ENCODE measurements at regions not wholly inside any gene's neighbourhood (a gene's known extent, or its start where the extent isn't known, plus 50 kb on each side); places are given as distances from the start of the nearest gene placed in this dataset.

DNA sequence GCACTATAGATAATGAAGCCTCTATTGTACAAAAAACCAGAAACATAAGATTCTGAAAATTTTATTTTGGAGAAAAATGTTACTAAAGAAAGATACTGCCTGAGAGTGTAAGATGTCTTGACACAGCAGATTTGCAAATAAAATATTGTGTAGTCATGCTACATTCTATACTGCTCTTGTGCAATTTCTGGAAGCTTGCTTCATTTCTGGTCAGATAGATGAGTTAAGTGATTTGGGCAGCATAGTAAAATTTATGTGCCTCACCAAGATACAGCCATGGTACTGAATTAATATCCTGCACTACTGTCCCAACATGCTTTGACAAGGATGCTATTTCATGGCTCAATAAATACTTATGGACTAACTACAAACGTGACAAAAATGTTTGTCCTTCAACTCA lies 55.1 kb upstream of the STARD13 start:
- Histone ChIP-seq H3K27me3 (ENCODE audit: control insufficient read depth, insufficient read depth, low read length) (no peaks in the 10 kb centered on the region), H3K4me1 (ENCODE audit: control insufficient read depth, insufficient read depth, low read length) (no peaks in the 10 kb centered on the region), H3K9ac (ENCODE audit: low read length) (no peak overlapping the region), H3K27ac (ENCODE audit: low read depth, low read length) (no peak overlapping the region), H3K9me3 (ENCODE audit: control insufficient read depth, insufficient read depth, low read depth, low read length) (no peaks in the 10 kb centered on the region), H3K36me3 (ENCODE audit: control insufficient read depth, insufficient read depth, low read length) (no peaks in the 10 kb centered on the region), H3K4me3 (ENCODE audit: low read depth, low read length) (no peak overlapping the region)

DNA sequence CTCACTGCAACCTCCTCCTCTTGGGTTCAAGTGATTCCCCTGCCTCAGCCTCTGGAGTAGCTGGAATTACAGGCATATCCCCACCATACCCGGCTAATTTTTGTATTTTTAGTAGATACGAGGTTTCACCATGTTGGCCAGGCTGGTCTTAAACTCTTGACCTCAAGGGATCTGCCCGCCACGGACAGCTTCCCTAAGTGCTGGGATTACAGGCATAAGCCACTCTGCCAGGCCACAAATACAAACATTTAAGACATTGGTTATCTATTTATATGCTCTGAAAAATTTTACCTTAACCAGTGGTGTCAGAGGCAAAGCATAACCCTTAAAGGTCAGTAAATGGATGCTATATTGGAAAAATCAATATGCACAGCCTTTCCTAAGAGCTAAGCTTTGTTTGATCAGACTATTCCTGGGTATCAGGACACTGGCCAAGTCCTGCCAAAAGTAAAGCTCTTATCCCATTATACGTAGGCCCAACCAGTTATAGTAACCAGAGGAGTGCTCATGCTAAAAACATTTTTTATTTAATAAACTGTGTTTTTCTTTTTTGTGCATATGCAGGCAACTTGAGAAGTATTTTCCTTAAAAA lies 56.4 kb upstream of the STARD13 start:
- Histone ChIP-seq H3K9ac (ENCODE audit: low read length) (no peak overlapping the region), H3K27me3 (ENCODE audit: control insufficient read depth, insufficient read depth, low read length) (no peaks in the 10 kb centered on the region)

DNA sequence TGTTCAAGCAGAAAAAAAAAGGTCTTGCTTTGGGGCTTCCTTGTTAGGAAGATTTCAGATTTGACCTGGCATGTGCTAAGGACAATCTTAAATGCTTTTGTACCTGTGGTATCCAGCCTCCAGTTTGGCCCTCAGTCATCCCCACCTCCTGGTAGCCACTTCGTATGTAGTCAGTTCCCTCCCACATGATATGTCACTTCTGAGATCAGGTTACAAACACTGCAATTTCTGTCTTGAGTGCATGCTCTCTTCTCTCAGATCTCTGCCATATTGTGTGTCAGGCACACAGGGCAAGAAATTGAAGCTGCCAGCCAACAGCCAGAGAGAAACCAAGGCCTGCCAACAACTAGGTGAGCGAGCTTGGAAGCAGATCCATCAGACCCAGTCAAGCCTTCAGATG lies 60.3 kb upstream of the STARD13 start:
- no peak overlapping the region for H3K9ac ChIP-seq (ENCODE audit: low read length)
- peaks cover 24% of the 10 kb centered on the region for H3K27me3 ChIP-seq (ENCODE audit: control insufficient read depth, insufficient read depth, low read length)
- H3K27ac ChIP-seq (ENCODE audit: low read depth, low read length): no peak overlapping the region
- H3K9me3 ChIP-seq (ENCODE audit: control insufficient read depth, insufficient read depth, low read depth, low read length): no peaks in the 10 kb centered on the region
- H3K4me1 ChIP-seq (ENCODE audit: control insufficient read depth, insufficient read depth, low read length): 0 out of 2 replicates have a peak, but pooled peaks cover 4% of the 10 kb centered on the region
- H3K4me3 ChIP-seq (ENCODE audit: low read depth, low read length): no peak overlapping the region
- H3K36me3 ChIP-seq (ENCODE audit: control insufficient read depth, insufficient read depth, low read length): no peaks in the 10 kb centered on the region

More for the DNA sequence above, 56.4 kb upstream of the STARD13 start:
- no peaks in the 10 kb centered on the region for H3K9me3 ChIP-seq (ENCODE audit: control insufficient read depth, insufficient read depth, low read depth, low read length)
- no peaks in the 10 kb centered on the region for H3K36me3 ChIP-seq (ENCODE audit: control insufficient read depth, insufficient read depth, low read length)
- H3K4me1 ChIP-seq (ENCODE audit: control insufficient read depth, insufficient read depth, low read length): no peaks in the 10 kb centered on the region
- no peak overlapping the region for H3K27ac ChIP-seq (ENCODE audit: low read depth, low read length)
- H3K4me3 ChIP-seq (ENCODE audit: low read depth, low read length): no peak overlapping the region

DNA sequence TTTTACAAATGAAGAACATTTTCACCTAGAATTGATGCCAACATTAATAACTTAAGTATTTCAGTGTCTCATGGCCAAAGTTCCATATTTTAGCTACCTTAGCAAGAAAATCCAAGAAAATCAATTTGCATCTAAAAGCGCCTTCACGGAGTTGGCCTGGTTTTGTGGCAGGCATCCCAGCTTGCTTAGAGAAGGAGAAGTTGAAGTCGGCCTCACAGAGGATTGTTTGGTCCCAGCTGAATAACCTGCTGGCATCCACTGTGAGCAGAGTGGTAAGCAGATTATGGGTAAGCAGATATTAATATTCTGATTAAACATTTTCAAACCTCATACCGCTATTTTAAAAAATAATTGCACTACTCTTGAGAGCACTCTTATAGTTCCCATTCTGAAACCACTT lies 62.3 kb upstream of the STARD13 start:
- Histone ChIP-seq H3K9me3 (ENCODE audit: control insufficient read depth, insufficient read depth, low read depth, low read length) (no peaks in the 10 kb centered on the region), H3K36me3 (ENCODE audit: control insufficient read depth, insufficient read depth, low read length) (no peaks in the 10 kb centered on the region), H3K4me1 (ENCODE audit: control insufficient read depth, insufficient read depth, low read length) (0 out of 2 replicates have a peak, but pooled peaks cover 4% of the 10 kb centered on the region), H3K9ac (ENCODE audit: low read length) (no peak overlapping the region), H3K27me3 (ENCODE audit: control insufficient read depth, insufficient read depth, low read length) (peaks cover 41% of the 10 kb centered on the region), H3K4me3 (ENCODE audit: low read depth, low read length) (no peak overlapping the region), H3K27ac (ENCODE audit: low read depth, low read length) (no peak overlapping the region)

DNA sequence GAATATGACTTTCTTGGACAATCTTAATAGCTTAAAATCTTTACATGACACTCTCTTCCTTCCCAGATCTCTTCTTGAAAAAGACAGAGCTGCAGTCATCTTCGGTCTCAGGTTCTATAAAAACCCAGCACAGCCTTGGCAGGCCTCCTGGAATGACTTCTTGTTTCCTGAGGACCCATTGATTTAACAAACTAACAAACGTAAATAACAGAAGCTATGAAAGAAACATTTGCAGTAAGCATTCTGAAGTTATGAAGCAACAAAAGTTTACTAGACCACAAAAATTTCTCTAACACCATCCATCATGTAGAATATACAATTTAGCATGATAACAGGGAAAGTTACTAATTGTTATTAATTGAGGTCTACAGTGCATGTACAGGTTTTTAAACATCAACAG lies 62.8 kb upstream of the STARD13 start:
- H3K9ac ChIP-seq (ENCODE audit: low read length): no peak overlapping the region
- H3K4me1 ChIP-seq (ENCODE audit: control insufficient read depth, insufficient read depth, low read length): 0 out of 2 replicates have a peak, but pooled peaks cover 4% of the 10 kb centered on the region
- H3K36me3 ChIP-seq (ENCODE audit: control insufficient read depth, insufficient read depth, low read length): no peaks in the 10 kb centered on the region
- peaks cover 46% of the 10 kb centered on the region for H3K27me3 ChIP-seq (ENCODE audit: control insufficient read depth, insufficient read depth, low read length)
- H3K9me3 ChIP-seq (ENCODE audit: control insufficient read depth, insufficient read depth, low read depth, low read length): no peaks in the 10 kb centered on the region
- H3K4me3 ChIP-seq (ENCODE audit: low read depth, low read length): no peak overlapping the region
- H3K27ac ChIP-seq (ENCODE audit: low read depth, low read length): no peak overlapping the region

DNA sequence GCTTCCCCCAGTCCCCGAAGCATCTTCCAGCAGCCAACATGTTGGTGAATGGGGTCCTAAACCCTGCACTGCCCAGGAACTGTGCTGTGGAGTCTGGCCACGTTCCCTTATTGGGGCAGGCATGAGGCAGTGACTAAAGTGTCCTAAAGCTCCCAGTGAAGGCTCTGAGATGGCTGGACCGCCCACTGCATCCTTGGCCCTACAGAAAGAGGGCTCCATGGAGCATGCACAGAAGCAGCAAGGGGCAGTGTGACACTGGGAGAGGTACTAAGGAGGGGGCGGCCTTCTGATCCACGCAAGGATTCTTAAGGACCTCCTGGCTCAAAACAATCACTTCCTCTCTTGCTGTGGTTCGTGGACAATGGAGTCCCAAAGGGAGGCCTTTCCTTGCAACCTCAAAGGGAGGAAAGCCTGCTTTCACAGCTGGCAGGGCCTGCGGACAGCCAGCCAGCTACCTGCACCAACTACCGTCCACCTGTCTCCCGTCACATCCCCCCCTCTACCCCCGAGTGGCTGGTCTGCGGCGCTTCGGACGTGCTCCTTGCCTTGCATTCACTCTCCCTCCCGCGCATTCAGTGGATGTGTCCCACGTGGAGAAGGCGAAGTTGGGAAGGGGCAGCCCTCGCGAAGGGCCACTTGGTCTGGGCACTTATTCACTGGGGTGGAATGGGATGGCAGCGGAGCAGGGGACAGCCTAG lies 63.9 kb upstream of the STARD13 start:
- no peak overlapping the region for H3K27ac ChIP-seq (ENCODE audit: low read depth, low read length)
- H3K4me1 ChIP-seq (ENCODE audit: control insufficient read depth, insufficient read depth, low read length): 0 out of 2 replicates have a peak, but pooled peaks cover 4% of the 10 kb centered on the region
- H3K9me3 ChIP-seq (ENCODE audit: control insufficient read depth, insufficient read depth, low read depth, low read length): no peaks in the 10 kb centered on the region
- H3K27me3 ChIP-seq (ENCODE audit: control insufficient read depth, insufficient read depth, low read length): peaks cover 46% of the 10 kb centered on the region
- no peaks in the 10 kb centered on the region for H3K36me3 ChIP-seq (ENCODE audit: control insufficient read depth, insufficient read depth, low read length)
- peak overlapping the region; percentile 83 for H3K4me3 ChIP-seq (ENCODE audit: low read depth, low read length)
- no peak overlapping the region for H3K9ac ChIP-seq (ENCODE audit: low read length)

DNA sequence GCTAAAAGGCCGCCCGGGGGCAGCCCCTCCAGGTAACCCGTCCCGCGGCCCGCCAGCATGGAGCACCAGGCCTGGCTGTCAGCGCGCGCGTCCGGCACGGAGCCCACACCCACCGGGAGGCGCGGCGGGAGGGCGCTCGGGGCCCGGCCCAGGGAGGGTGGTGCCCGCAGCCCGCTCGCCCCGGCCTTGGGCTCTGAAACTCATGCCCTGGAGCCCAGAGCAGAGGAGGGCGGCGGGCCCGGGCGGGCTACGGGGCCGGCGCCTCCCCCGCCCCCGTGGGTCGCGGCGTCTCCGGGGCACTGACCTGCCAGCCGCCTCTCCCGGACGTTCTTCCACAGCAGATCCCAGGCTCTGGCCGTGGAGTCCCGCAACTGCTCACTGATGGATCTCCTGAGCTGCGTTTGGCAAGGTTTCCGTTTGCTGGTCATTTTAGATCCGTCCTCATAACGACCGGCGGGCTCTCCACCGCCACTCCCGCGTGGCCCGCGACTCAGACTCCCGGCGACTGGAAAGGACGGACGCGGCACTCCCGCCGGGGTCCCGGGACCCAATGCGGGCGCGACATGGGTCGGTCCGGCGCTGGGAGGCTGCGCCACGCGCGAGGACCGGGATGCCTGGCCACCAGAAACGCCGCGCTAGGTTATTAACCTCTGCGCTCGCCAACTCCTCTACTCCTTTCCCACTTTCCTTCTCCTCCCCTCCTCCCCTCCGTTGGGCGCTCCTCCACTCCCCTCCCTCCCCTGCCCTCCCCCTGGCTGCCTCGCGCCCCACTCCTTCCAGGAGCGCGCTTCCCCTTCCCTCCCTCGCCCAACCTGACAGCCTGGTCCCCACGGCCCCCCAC lies 64.7 kb upstream of the STARD13 start:
- Histone ChIP-seq H3K27ac (ENCODE audit: low read depth, low read length) (no peak overlapping the region), H3K9ac (ENCODE audit: low read length) (peak overlapping the region; percentile 67), H3K9me3 (ENCODE audit: control insufficient read depth, insufficient read depth, low read depth, low read length) (no peaks in the 10 kb centered on the region), H3K4me1 (ENCODE audit: control insufficient read depth, insufficient read depth, low read length) (0 out of 2 replicates have a peak, but pooled peaks cover 4% of the 10 kb centered on the region), H3K27me3 (ENCODE audit: control insufficient read depth, insufficient read depth, low read length) (peaks cover 46% of the 10 kb centered on the region), H3K36me3 (ENCODE audit: control insufficient read depth, insufficient read depth, low read length) (no peaks in the 10 kb centered on the region), H3K4me3 (ENCODE audit: low read depth, low read length) (peak overlapping the region; percentile 83)

DNA sequence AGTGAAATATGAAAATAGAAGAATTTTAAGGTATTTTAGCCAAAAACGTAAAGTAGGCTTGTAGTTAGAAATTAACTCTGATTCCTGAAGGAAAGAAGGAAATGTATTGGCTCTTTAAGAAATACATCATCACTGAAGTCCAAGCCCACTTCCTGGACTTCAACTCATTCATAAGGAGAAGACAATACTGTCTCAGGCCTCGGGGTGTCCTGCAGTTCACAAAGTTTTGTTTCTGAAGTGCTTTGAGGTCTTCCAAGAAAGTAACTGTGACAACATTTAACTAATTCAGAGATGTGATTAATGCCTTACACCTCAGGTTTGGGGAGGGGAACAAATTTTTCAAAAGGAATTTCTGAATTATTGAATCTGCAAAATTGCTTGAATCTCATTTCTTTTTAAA lies 65.8 kb upstream of the STARD13 start:
- Histone ChIP-seq H3K27ac (ENCODE audit: low read depth, low read length) (no peak overlapping the region), H3K4me3 (ENCODE audit: low read depth, low read length) (no peak overlapping the region)

DNA sequence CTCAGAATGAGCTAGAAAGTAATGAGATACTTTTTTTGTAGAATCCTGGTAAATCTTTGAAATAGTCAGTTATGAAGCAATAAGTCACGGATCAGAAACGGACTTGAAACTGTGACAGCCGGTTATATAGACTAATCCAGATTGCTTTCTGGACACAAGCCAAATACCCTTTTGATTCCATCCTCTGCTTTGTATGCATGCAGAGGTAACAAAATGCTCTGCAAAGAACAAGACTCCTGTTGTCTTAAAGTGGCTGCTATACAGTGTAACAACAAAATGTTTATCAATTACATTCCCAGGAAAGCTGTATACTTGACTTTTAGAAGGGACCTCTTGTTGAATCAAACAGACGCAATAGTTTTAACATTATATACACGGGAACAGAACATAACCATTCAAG lies 66.5 kb upstream of the STARD13 start:
- no peaks in the 10 kb centered on the region for H3K9me3 ChIP-seq (ENCODE audit: control insufficient read depth, insufficient read depth, low read depth, low read length)
- no peak overlapping the region for H3K27ac ChIP-seq (ENCODE audit: low read depth, low read length)
- H3K4me3 ChIP-seq (ENCODE audit: low read depth, low read length): no peak overlapping the region
- H3K4me1 ChIP-seq (ENCODE audit: control insufficient read depth, insufficient read depth, low read length): 0 out of 2 replicates have a peak, but pooled peaks cover 4% of the 10 kb centered on the region
- peaks cover 46% of the 10 kb centered on the region for H3K27me3 ChIP-seq (ENCODE audit: control insufficient read depth, insufficient read depth, low read length)
- no peaks in the 10 kb centered on the region for H3K36me3 ChIP-seq (ENCODE audit: control insufficient read depth, insufficient read depth, low read length)
- H3K9ac ChIP-seq (ENCODE audit: low read length): no peak overlapping the region

More for the DNA sequence above, 65.8 kb upstream of the STARD13 start:
- Histone ChIP-seq H3K27me3 (ENCODE audit: control insufficient read depth, insufficient read depth, low read length) (peaks cover 46% of the 10 kb centered on the region), H3K9me3 (ENCODE audit: control insufficient read depth, insufficient read depth, low read depth, low read length) (no peaks in the 10 kb centered on the region), H3K9ac (ENCODE audit: low read length) (no peak overlapping the region), H3K36me3 (ENCODE audit: control insufficient read depth, insufficient read depth, low read length) (no peaks in the 10 kb centered on the region), H3K4me1 (ENCODE audit: control insufficient read depth, insufficient read depth, low read length) (0 out of 2 replicates have a peak, but pooled peaks cover 4% of the 10 kb centered on the region)

DNA sequence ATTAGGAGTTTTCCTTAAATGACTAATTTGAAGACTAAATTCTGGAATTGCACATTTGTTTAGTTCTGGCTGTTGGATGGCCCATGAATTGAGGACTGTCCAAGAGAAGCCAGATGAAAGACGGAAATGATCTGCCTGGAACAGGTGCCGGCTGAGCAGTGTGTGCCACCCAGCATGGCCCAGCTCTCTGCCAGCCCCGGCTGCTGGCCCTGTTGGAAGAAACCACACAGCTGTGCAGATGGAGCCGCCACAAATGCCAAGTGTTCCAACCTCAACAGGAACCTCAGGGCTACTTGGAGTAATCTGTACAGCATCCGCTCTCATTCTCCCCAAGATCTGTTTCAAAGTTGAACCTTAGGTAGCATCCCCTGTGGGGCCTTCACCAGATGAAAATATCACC lies 67.0 kb upstream of the STARD13 start:
- no peaks in the 10 kb centered on the region for H3K9me3 ChIP-seq (ENCODE audit: control insufficient read depth, insufficient read depth, low read depth, low read length)
- H3K4me1 ChIP-seq (ENCODE audit: control insufficient read depth, insufficient read depth, low read length): 0 out of 2 replicates have a peak, but pooled peaks cover 4% of the 10 kb centered on the region
- H3K4me3 ChIP-seq (ENCODE audit: low read depth, low read length): no peak overlapping the region
- H3K27me3 ChIP-seq (ENCODE audit: control insufficient read depth, insufficient read depth, low read length): peaks cover 46% of the 10 kb centered on the region
- no peaks in the 10 kb centered on the region for H3K36me3 ChIP-seq (ENCODE audit: control insufficient read depth, insufficient read depth, low read length)
- no peak overlapping the region for H3K9ac ChIP-seq (ENCODE audit: low read length)
- no peak overlapping the region for H3K27ac ChIP-seq (ENCODE audit: low read depth, low read length)

DNA sequence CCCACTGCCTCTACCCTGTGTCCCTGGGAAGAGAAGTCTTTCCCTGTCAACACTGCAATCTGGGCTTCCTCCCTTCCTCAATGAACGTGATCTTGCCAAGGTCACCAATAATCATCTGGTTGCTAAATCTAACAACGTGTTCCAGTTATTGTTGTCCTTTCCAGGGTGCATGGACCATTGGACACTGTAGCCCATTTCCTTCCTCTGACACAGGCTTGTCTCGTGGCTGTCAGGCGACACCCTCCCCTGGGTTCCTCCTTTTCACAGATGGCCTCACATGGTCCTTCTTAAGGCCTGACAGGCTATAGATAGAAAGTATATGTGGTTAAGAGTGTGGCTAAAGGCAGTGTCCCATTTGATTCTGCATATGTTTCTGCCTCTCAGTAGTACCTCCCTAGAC lies 67.7 kb upstream of the STARD13 start:
- peaks cover 46% of the 10 kb centered on the region for H3K27me3 ChIP-seq (ENCODE audit: control insufficient read depth, insufficient read depth, low read length)
- no peak overlapping the region for H3K27ac ChIP-seq (ENCODE audit: low read depth, low read length)
- no peaks in the 10 kb centered on the region for H3K36me3 ChIP-seq (ENCODE audit: control insufficient read depth, insufficient read depth, low read length)
- H3K9ac ChIP-seq (ENCODE audit: low read length): no peak overlapping the region
- 0 out of 2 replicates have a peak, but pooled peaks cover 4% of the 10 kb centered on the region for H3K4me1 ChIP-seq (ENCODE audit: control insufficient read depth, insufficient read depth, low read length)
- H3K9me3 ChIP-seq (ENCODE audit: control insufficient read depth, insufficient read depth, low read depth, low read length): no peaks in the 10 kb centered on the region
- no peak overlapping the region for H3K4me3 ChIP-seq (ENCODE audit: low read depth, low read length)
